HEK293 (cell line): ENCODE measurements at regions not wholly inside any gene's neighbourhood (a gene's known extent, or its start where the extent isn't known, plus 50 kb on each side); places are given as distances from the start of the nearest gene placed in this dataset.

Experiments used
- CTCF ChIA-PET: fragments of 350-600 bp; formaldehyde crosslinking; extraction: SDS; loops from one replicate; lab custom pipeline; 2021; ENCODE audit warnings: antibody characterized with exemption; lab: Yijun Ruan, JAX
- POLR2A ChIA-PET: fragments of 300-600 bp; formaldehyde crosslinking; extraction: SDS; loops from one replicate; lab custom pipeline; 2020; ENCODE audit warnings: antibody characterized with exemption, inconsistent platforms; lab: Yijun Ruan, JAX
- H3K27ac ChIP-seq: fragments of 200-500 bp; sonication (Bioruptor generic); 2 replicates; pipeline ENCODE4 v1.5.1; 2014; ENCODE audit warnings: low read depth, low read length, control low read depth, inconsistent platforms; ENCODE audit errors: extremely low read depth
- H3K36me3 ChIP-seq, 2 experiments: fragments of 200-500 bp in 1 of 2; sonication (Bioruptor generic) in 1 of 2; 1 replicate in 1 of 2; 2 replicates in 1 of 2; pipeline ENCODE4 v1.5.1; 2014 to 2017; ENCODE audit warnings: inconsistent platforms in 2 of 2, low read length in 2 of 2; ENCODE audit not compliant: control insufficient read depth in 2 of 2, insufficient read depth in 1 of 2
- H3K4me1 ChIP-seq: fragments of 200-500 bp; sonication (Bioruptor generic); 2 replicates; pipeline ENCODE4 v1.5.1; 2014; ENCODE audit warnings: mild to moderate bottlenecking, low read length, inconsistent platforms; ENCODE audit not compliant: control insufficient read depth, insufficient read depth
- H3K4me3 ChIP-seq: 2 replicates; pipeline ENCODE4 v1.5.1; 2011; ENCODE audit warnings: low read depth, mild to moderate bottlenecking, control low read depth, low read length, moderate library complexity
- H3K9me3 ChIP-seq: fragments of 200-500 bp; sonication (Bioruptor generic); 2 replicates; pipeline ENCODE4 v1.5.1; 2014; ENCODE audit warnings: low read depth, low read length, inconsistent platforms; ENCODE audit not compliant: control insufficient read depth, insufficient read depth
- BCL11B ChIP-seq: fragments of 450-650 bp; formaldehyde crosslinking; IDR thresholded peaks from 2 replicates; pipeline ENCODE4 v1.5.1; 2016; ENCODE audit warnings: low read depth, missing biosample characterization, missing genetic modification characterization
- CTCF ChIP-seq: fragments of 450-650 bp; formaldehyde crosslinking; IDR thresholded peaks from 2 replicates; pipeline ENCODE4 v1.5.1; 2016; ENCODE audit warnings: missing biosample characterization, missing genetic modification characterization
- GLI2 ChIP-seq: fragments of 450-650 bp; formaldehyde crosslinking; IDR thresholded peaks from 2 replicates; pipeline ENCODE4; 2017; ENCODE audit warnings: missing biosample characterization, missing genetic modification characterization, low read depth, borderline replicate concordance
- KLF7 ChIP-seq: fragments of 450-650 bp; formaldehyde crosslinking; IDR thresholded peaks from 2 replicates; pipeline ENCODE4 v1.5.1; 2016; ENCODE audit warnings: missing biosample characterization, missing genetic modification characterization, borderline replicate concordance
- KLF8 ChIP-seq: fragments of 450-650 bp; formaldehyde crosslinking; IDR thresholded peaks from 2 replicates; pipeline ENCODE4 v1.5.1; 2016; ENCODE audit warnings: missing biosample characterization, missing genetic modification characterization
- KLF9 ChIP-seq: fragments of 450-650 bp; formaldehyde crosslinking; IDR thresholded peaks from 2 replicates; pipeline ENCODE4 v1.5.1; 2016; ENCODE audit warnings: missing biosample characterization, missing genetic modification characterization, low read depth
- MZF1 ChIP-seq: fragments of 450-650 bp; formaldehyde crosslinking; IDR thresholded peaks from 2 replicates; pipeline ENCODE4 v1.5.1; 2017; ENCODE audit warnings: missing biosample characterization, missing genetic modification characterization, borderline replicate concordance
- OSR2 ChIP-seq: fragments of 450-650 bp; formaldehyde crosslinking; IDR thresholded peaks from 2 replicates; pipeline ENCODE4 v1.5.1; 2016; ENCODE audit warnings: missing biosample characterization, missing genetic modification characterization
- WT1 ChIP-seq: fragments of 450-650 bp; formaldehyde crosslinking; IDR thresholded peaks from 2 replicates; pipeline ENCODE4 v1.5.1; 2016; ENCODE audit warnings: missing biosample characterization, missing genetic modification characterization
- YY1 ChIP-seq: fragments of 450-650 bp; formaldehyde crosslinking; IDR thresholded peaks from 2 replicates; pipeline ENCODE4 v1.5.1; 2018; ENCODE audit warnings: missing biosample characterization, missing genetic modification characterization
- ZBTB1 ChIP-seq: fragments of 450-650 bp; formaldehyde crosslinking; IDR thresholded peaks from 2 replicates; pipeline ENCODE4 v1.5.1; 2016; ENCODE audit warnings: missing biosample characterization, missing genetic modification characterization
- ZBTB17 ChIP-seq: fragments of 450-650 bp; formaldehyde crosslinking; IDR thresholded peaks from 2 replicates; pipeline ENCODE4 v1.5.1; 2016; ENCODE audit warnings: missing biosample characterization, missing genetic modification characterization
- ZBTB49 ChIP-seq: fragments of 450-650 bp; formaldehyde crosslinking; IDR thresholded peaks from 2 replicates; pipeline ENCODE4 v1.5.1; 2016; ENCODE audit warnings: missing biosample characterization, missing genetic modification characterization, low read depth
- ZFP37 ChIP-seq: fragments of 450-650 bp; formaldehyde crosslinking; IDR thresholded peaks from 2 replicates; pipeline ENCODE4 v1.5.1; 2016; ENCODE audit warnings: missing biosample characterization, missing genetic modification characterization
- ZNF169 ChIP-seq: fragments of 450-650 bp; formaldehyde crosslinking; IDR thresholded peaks from 2 replicates; pipeline ENCODE4 v1.5.1; 2016; ENCODE audit warnings: missing biosample characterization, missing genetic modification characterization
- ZNF175 ChIP-seq: fragments of 450-650 bp; formaldehyde crosslinking; IDR thresholded peaks from 2 replicates; pipeline ENCODE4 v1.5.1; 2016; ENCODE audit warnings: missing biosample characterization, missing genetic modification characterization
- ZNF211 ChIP-seq: fragments of 450-650 bp; formaldehyde crosslinking; IDR thresholded peaks from 2 replicates; pipeline ENCODE4 v1.5.1; 2016; ENCODE audit warnings: low read depth, missing biosample characterization, missing genetic modification characterization
- ZNF214 ChIP-seq: fragments of 450-650 bp; formaldehyde crosslinking; IDR thresholded peaks from 2 replicates; pipeline ENCODE4 v1.5.1; 2017; ENCODE audit warnings: missing biosample characterization, mild to moderate bottlenecking, missing genetic modification characterization, borderline replicate concordance
- ZNF23 ChIP-seq: fragments of 450-650 bp; formaldehyde crosslinking; IDR thresholded peaks from 2 replicates; pipeline ENCODE4 v1.5.1; 2016; ENCODE audit warnings: missing biosample characterization, missing genetic modification characterization, borderline replicate concordance
- ZNF394 ChIP-seq: fragments of 450-650 bp; formaldehyde crosslinking; IDR thresholded peaks from 2 replicates; pipeline ENCODE4 v1.5.1; 2016; ENCODE audit warnings: missing biosample characterization, missing genetic modification characterization, mild to moderate bottlenecking, moderate library complexity, borderline replicate concordance
- ZNF473 ChIP-seq: fragments of 450-650 bp; formaldehyde crosslinking; IDR thresholded peaks from 2 replicates; pipeline ENCODE4 v1.5.1; 2017; ENCODE audit warnings: missing biosample characterization, missing genetic modification characterization
- ZNF501 ChIP-seq: fragments of 450-650 bp; formaldehyde crosslinking; IDR thresholded peaks from 2 replicates; pipeline ENCODE4 v1.5.1; 2016; ENCODE audit warnings: missing biosample characterization, missing genetic modification characterization
- ZNF514 ChIP-seq: fragments of 450-650 bp; formaldehyde crosslinking; IDR thresholded peaks from 2 replicates; pipeline ENCODE4 v1.5.1; 2016; ENCODE audit warnings: missing biosample characterization, missing genetic modification characterization
- ZNF521 ChIP-seq: fragments of 450-650 bp; formaldehyde crosslinking; IDR thresholded peaks from 2 replicates; pipeline ENCODE4 v1.5.1; 2017; ENCODE audit warnings: missing biosample characterization, mild to moderate bottlenecking, missing genetic modification characterization
- ZNF624 ChIP-seq: fragments of 450-650 bp; formaldehyde crosslinking; IDR thresholded peaks from 2 replicates; pipeline ENCODE4 v1.5.1; 2017; ENCODE audit warnings: missing biosample characterization, missing genetic modification characterization
- ZNF654 ChIP-seq: fragments of 450-650 bp; formaldehyde crosslinking; IDR thresholded peaks from 2 replicates; pipeline ENCODE4 v1.5.1; 2016; ENCODE audit warnings: low read depth, missing biosample characterization, missing genetic modification characterization
- ZNF677 ChIP-seq: fragments of 450-650 bp; IDR thresholded peaks from 2 replicates; pipeline ENCODE4 v1.5.0; 2018; ENCODE audit warnings: missing biosample characterization, mild to moderate bottlenecking, missing genetic modification characterization, moderate library complexity
- TF ChIP-seq, protein P1 (sequence below): fragments of 450-650 bp; formaldehyde crosslinking; IDR thresholded peaks from 2 replicates; pipeline ENCODE4 v1.5.1; 2016; ENCODE audit warnings: missing biosample characterization, missing genetic modification characterization

- TF ChIP-seq, protein P1, sequence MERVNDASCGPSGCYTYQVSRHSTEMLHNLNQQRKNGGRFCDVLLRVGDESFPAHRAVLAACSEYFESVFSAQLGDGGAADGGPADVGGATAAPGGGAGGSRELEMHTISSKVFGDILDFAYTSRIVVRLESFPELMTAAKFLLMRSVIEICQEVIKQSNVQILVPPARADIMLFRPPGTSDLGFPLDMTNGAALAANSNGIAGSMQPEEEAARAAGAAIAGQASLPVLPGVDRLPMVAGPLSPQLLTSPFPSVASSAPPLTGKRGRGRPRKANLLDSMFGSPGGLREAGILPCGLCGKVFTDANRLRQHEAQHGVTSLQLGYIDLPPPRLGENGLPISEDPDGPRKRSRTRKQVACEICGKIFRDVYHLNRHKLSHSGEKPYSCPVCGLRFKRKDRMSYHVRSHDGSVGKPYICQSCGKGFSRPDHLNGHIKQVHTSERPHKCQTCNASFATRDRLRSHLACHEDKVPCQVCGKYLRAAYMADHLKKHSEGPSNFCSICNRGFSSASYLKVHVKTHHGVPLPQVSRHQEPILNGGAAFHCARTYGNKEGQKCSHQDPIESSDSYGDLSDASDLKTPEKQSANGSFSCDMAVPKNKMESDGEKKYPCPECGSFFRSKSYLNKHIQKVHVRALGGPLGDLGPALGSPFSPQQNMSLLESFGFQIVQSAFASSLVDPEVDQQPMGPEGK (tag by site-specific recombination), result no peak
- no peak for TF ChIP-seq YY1 (tag by site-specific recombination)
Observed at GRCh38 chr10:56975513-56975912, 614.5 kb upstream of the ZWINT start (continued).

DNA sequence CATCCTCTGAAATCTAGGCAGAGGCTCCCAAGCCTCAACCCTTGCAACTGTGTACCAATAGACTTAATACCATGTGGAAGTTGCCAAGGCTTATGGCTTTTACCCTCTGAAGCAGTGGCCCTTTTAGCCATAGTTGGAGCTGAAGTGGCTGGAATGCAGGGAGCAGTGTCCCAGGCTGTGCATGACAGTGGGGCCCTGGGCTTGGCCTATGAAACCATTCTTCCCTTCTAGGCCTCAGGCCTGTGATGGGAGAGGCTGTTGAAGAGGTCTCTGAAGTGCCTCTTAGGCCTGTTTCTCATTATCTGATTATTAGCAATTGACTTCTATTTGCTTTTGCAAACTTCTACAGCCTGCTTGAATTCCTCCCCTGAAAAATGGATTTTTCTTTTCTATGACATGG is 612.7 kb upstream of the ZWINT start:
- H3K9me3 ChIP-seq, result no peaks in the 10 kb centered on the region
- ChIA-PET POLR2A (no interaction called here), CTCF (no interaction called here)
- no peak overlapping the region for H3K4me3 ChIP-seq
- no peaks in the 10 kb centered on the region for H3K36me3 ChIP-seq
- no peaks in the 10 kb centered on the region for H3K4me1 ChIP-seq
- H3K27ac ChIP-seq, result no peak overlapping the region
- no peak for TF ChIP-seq ZNF175 (tag by site-specific recombination)
- TF ChIP-seq ZBTB17, result no peak

- ChIA-PET CTCF (no interaction called here), POLR2A (no interaction called here)
- no peak for TF ChIP-seq OSR2 (tag by site-specific recombination)
- TF ChIP-seq ZNF214, result no peak
- TF ChIP-seq BCL11B (tag by site-specific recombination), result no peak
- TF ChIP-seq ZNF654 (tag by site-specific recombination), result no peak
- no peak for TF ChIP-seq ZNF501 (tag by site-specific recombination)
- no peak for TF ChIP-seq KLF9 (tag by site-specific recombination)
- no peak for TF ChIP-seq ZNF624 (tag by site-specific recombination)
- TF ChIP-seq KLF7, result no peak
- TF ChIP-seq ZNF23, result no peak
- TF ChIP-seq WT1 (tag by site-specific recombination), result no peak
- no peak for TF ChIP-seq ZNF677 (tag by site-specific recombination)
- no peak for TF ChIP-seq ZFP37 (tag by site-specific recombination)
- TF ChIP-seq MZF1 (tag by site-specific recombination), result no peak
- Histone ChIP-seq H3K36me3 (no peaks in the 10 kb centered on the region), H3K9me3 (no peaks in the 10 kb centered on the region), H3K4me3 (no peak overlapping the region), H3K4me1 (no peaks in the 10 kb centered on the region), H3K27ac (no peak overlapping the region)
Observed at GRCh38 chr10:56943221-56943755, 582.2 kb upstream of the ZWINT start.

- Histone ChIP-seq H3K4me3 (no peak overlapping the region), H3K4me1 (no peaks in the 10 kb centered on the region), H3K27ac (no peak overlapping the region), H3K9me3 (no peaks in the 10 kb centered on the region), H3K36me3 (no peaks in the 10 kb centered on the region)
- CTCF ChIA-PET, result no interaction called here
- POLR2A ChIA-PET, result no interaction called here
- TF ChIP-seq ZNF211 (no peak), CTCF (tag by site-specific recombination) (no peak), ZNF521 (tag by site-specific recombination) (no peak), ZNF514 (tag by site-specific recombination) (no peak), ZNF473 (no peak), KLF8 (tag by site-specific recombination) (no peak), ZBTB49 (tag by site-specific recombination) (no peak), KLF9 (tag by site-specific recombination) (no peak), GLI2 (tag by site-specific recombination) (no peak), ZNF394 (tag by site-specific recombination) (no peak), ZNF169 (tag by site-specific recombination) (no peak), ZBTB1 (no peak)
Observed at GRCh38 chr10:56934515-56934914, 573.5 kb upstream of the ZWINT start.
